H1 (cell line): ENCODE measurements at regions not wholly inside any gene's neighbourhood (a gene's known extent, or its start where the extent isn't known, plus 50 kb on each side); places are given as distances from the start of the nearest gene placed in this dataset.

Source experiments
- CTCF ChIA-PET: fragments of 300-600 bp; sonication (Branson Sonifier 250); formaldehyde crosslinking; loops from one replicate; lab custom pipeline; 2021; ENCODE audit not compliant: partially characterized antibody; lab: Charles Lee
- POLR2A ChIA-PET: fragments of 300-600 bp; sonication (Branson Sonifier 250); formaldehyde crosslinking; loops from one replicate; lab custom pipeline; 2021; ENCODE audit warnings: inconsistent platforms; ENCODE audit not compliant: partially characterized antibody; lab: Charles Lee
- DNase-seq, 2 experiments: peaks; one replicate each; pipeline versions ENCODE4 v3.0.0 to v3.0.0-alpha.2; 2010 to 2022; ENCODE audit warnings: low spot score in 2 of 2, low read depth in 1 of 2, mixed read lengths in 1 of 2
- FAIRE-seq: peaks from 2 replicates; lab custom pipeline; 2011; peaks lifted over from hg19 to GRCh38; lab: Jason Lieb, UNC
- H2AFZ ChIP-seq: 2 replicates; pipeline ENCODE4 v1.8.1; 2012; ENCODE audit warnings: low read length, inconsistent platforms
- H2AK5ac ChIP-seq: 2 replicates; pipeline ENCODE4 v1.6.1; 2013; ENCODE audit warnings: low read depth, low read length
- H2BK120ac ChIP-seq: replicated peaks from 2 replicates; pipeline ENCODE3; 2013; ENCODE audit warnings: low read depth, low read length, inconsistent platforms
- H2BK12ac ChIP-seq: 2 replicates; pipeline ENCODE4 v1.6.1; 2013; ENCODE audit warnings: low read depth, low read length
- H2BK15ac ChIP-seq: 2 replicates; pipeline ENCODE4 v1.6.1; 2013; ENCODE audit warnings: low read length
- H2BK20ac ChIP-seq: 2 replicates; pipeline ENCODE4 v1.6.1; 2013; ENCODE audit warnings: low read length
- H2BK5ac ChIP-seq: 2 replicates; pipeline ENCODE4 v1.6.1; 2013; ENCODE audit warnings: low read depth, low read length
- H3K14ac ChIP-seq: 2 replicates; pipeline ENCODE4 v1.6.1; 2013; ENCODE audit warnings: inconsistent platforms; ENCODE audit not compliant: insufficient read length
- H3K18ac ChIP-seq: 2 replicates; pipeline ENCODE4 v1.6.1; 2013; ENCODE audit warnings: low read length; ENCODE audit errors: extremely low read depth
- H3K23ac ChIP-seq: 2 replicates; pipeline ENCODE4 v1.6.1; 2013; ENCODE audit warnings: inconsistent platforms; ENCODE audit not compliant: insufficient read length
- H3K23me2 ChIP-seq: 2 replicates; pipeline ENCODE4 v1.6.1; 2013; ENCODE audit warnings: low read depth, low read length
- H3K27ac ChIP-seq: 2 replicates; pipeline ENCODE4 v1.6.1; 2011; ENCODE audit warnings: low read depth, low read length, inconsistent platforms
- H3K27me3 ChIP-seq, 4 experiments: replicated peaks in 1 of 4; 1 replicate in 1 of 4; 2 replicates in 3 of 4; pipeline versions ENCODE4 v1.6.1 to v1.8.1; 2011 to 2013; ENCODE audit warnings: low read length in 3 of 4, mild to moderate bottlenecking in 3 of 4, inconsistent platforms in 2 of 4, mixed read lengths in 2 of 4, moderate library complexity in 1 of 4; ENCODE audit not compliant: control insufficient read depth in 3 of 4, insufficient read depth in 3 of 4; ENCODE audit errors: extremely low read depth in 1 of 4
- H3K36me3 ChIP-seq, 4 experiments: 2 replicates each; pipeline versions ENCODE4 v1.6.1 to v1.8.1; 2011 to 2013; ENCODE audit warnings: mild to moderate bottlenecking in 4 of 4, low read length in 3 of 4, moderate library complexity in 2 of 4, control low read depth in 1 of 4, inconsistent platforms in 1 of 4; ENCODE audit not compliant: insufficient read depth in 4 of 4, control insufficient read depth in 2 of 4
- H3K4ac ChIP-seq: replicated peaks from 2 replicates; pipeline ENCODE3; 2013; ENCODE audit warnings: low read length, low read depth, mixed read lengths, inconsistent platforms; ENCODE audit not compliant: insufficient read length
- H3K4me1 ChIP-seq, 4 experiments: replicated peaks in 1 of 4; 1 replicate in 1 of 4; 2 replicates in 3 of 4; pipeline versions ENCODE4 v1.6.1 to v1.8.1; 2011 to 2013; ENCODE audit warnings: low read length in 3 of 4, inconsistent platforms in 2 of 4, mixed read lengths in 1 of 4; ENCODE audit not compliant: insufficient read depth in 4 of 4, control insufficient read depth in 3 of 4
- H3K4me2 ChIP-seq, 2 experiments: 2 replicates each; pipeline versions ENCODE4 v1.6.1 to v1.8.1; 2011 to 2013; ENCODE audit warnings: low read depth in 2 of 2, low read length in 2 of 2, control low read depth in 1 of 2, inconsistent platforms in 1 of 2, mild to moderate bottlenecking in 1 of 2; ENCODE audit not compliant: insufficient read depth in 1 of 2
- H3K4me3 ChIP-seq, 4 experiments: fragments of 200-600, 300-600 bp in 1 of 4; sonication (generic), shearing (Covaris generic), sonication (Bioruptor Twin) in 1 of 4; 2 replicates each; pipeline versions ENCODE4 v1.5.1 to v1.8.1; 2011 to 2016; ENCODE audit warnings: low read length in 4 of 4, low read depth in 3 of 4, control low read depth in 2 of 4, inconsistent platforms in 2 of 4, mild to moderate bottlenecking in 2 of 4, mixed read lengths in 1 of 4, moderate library complexity in 1 of 4; ENCODE audit not compliant: insufficient read depth in 2 of 4; ENCODE audit errors: extremely low read depth in 1 of 4
- H3K56ac ChIP-seq: replicated peaks from 2 replicates; pipeline ENCODE3; 2013; ENCODE audit warnings: low read depth, mild to moderate bottlenecking, mixed read lengths, low read length, inconsistent platforms; ENCODE audit not compliant: insufficient read length
- H3K79me1 ChIP-seq: 2 replicates; pipeline ENCODE4 v1.6.1; 2013; ENCODE audit warnings: low read depth, low read length, control low read depth
- H3K79me2 ChIP-seq, 2 experiments: 2 replicates each; pipeline versions ENCODE4 v1.6.1 to v1.8.1; 2012 to 2013; ENCODE audit warnings: low read length in 2 of 2, mild to moderate bottlenecking in 2 of 2, inconsistent platforms in 1 of 2; ENCODE audit not compliant: insufficient read depth in 2 of 2, control insufficient read depth in 1 of 2
- H3K9ac ChIP-seq, 4 experiments: replicated peaks in 1 of 4; 1 replicate in 1 of 4; 2 replicates in 3 of 4; pipeline versions ENCODE4 v1.6.1 to v1.8.1; 2011 to 2013; ENCODE audit warnings: low read depth in 3 of 4, low read length in 3 of 4, control low read depth in 2 of 4, mild to moderate bottlenecking in 2 of 4, moderate library complexity in 2 of 4, inconsistent platforms in 1 of 4; ENCODE audit errors: extremely low read depth in 1 of 4
- H3K9me3 ChIP-seq, 2 experiments: 2 replicates each; pipeline versions ENCODE4 v1.6.1 to v1.8.1; 2012 to 2013; ENCODE audit warnings: mild to moderate bottlenecking in 2 of 2, moderate library complexity in 2 of 2, control low read depth in 1 of 2, inconsistent platforms in 1 of 2, low read depth in 1 of 2, low read length in 1 of 2, mixed read lengths in 1 of 2; ENCODE audit not compliant: insufficient read depth in 2 of 2
- H4K20me1 ChIP-seq, 2 experiments: replicated peaks in 1 of 2; 2 replicates each; pipeline versions ENCODE3 to v1.8.1; 2011 to 2013; ENCODE audit warnings: inconsistent platforms in 2 of 2, low read length in 2 of 2, mild to moderate bottlenecking in 1 of 2; ENCODE audit not compliant: insufficient read depth in 2 of 2, control insufficient read depth in 1 of 2
- H4K5ac ChIP-seq: 2 replicates; pipeline ENCODE4 v1.6.1; 2013; ENCODE audit warnings: low read length, low read depth, mixed read lengths, inconsistent platforms; ENCODE audit not compliant: insufficient read length
- H4K8ac ChIP-seq: 2 replicates; pipeline ENCODE4 v1.8.0; 2013; ENCODE audit warnings: mild to moderate bottlenecking, moderate library complexity, low read length, inconsistent platforms; ENCODE audit not compliant: insufficient read depth; ENCODE audit errors: extremely low read depth
- H4K91ac ChIP-seq: replicated peaks from 2 replicates; pipeline ENCODE3; 2013; ENCODE audit warnings: low read length, mixed read lengths, inconsistent platforms; ENCODE audit not compliant: insufficient read length
- BRCA1 ChIP-seq: IDR thresholded peaks from 2 replicates; pipeline ENCODE4 v1.6.1; 2012; ENCODE audit warnings: low read depth, low read length, improper control_type of control experiment
- WGBS, 2 experiments: shearing (Covaris generic) in 1 of 2; methylation state at CpG; one replicate each; pipeline versions ENCODE4 v1.1.6 to v1.1.7; 2013 to 2015; ENCODE audit warnings: low lambda C conversion rate in 2 of 2, mixed read lengths in 2 of 2, inconsistent platforms in 1 of 2, low coverage in 1 of 2, missing lambda C conversion rate in 1 of 2; ENCODE audit not compliant: insufficient replicate concordance in 2 of 2, insufficient coverage in 1 of 2, insufficient read length in 1 of 2; ENCODE audit errors: extremely low coverage in 1 of 2, missing lambda C conversion rate in 1 of 2; 5-methylcytosine and 5-hydroxymethylcytosine counted together

DNA sequence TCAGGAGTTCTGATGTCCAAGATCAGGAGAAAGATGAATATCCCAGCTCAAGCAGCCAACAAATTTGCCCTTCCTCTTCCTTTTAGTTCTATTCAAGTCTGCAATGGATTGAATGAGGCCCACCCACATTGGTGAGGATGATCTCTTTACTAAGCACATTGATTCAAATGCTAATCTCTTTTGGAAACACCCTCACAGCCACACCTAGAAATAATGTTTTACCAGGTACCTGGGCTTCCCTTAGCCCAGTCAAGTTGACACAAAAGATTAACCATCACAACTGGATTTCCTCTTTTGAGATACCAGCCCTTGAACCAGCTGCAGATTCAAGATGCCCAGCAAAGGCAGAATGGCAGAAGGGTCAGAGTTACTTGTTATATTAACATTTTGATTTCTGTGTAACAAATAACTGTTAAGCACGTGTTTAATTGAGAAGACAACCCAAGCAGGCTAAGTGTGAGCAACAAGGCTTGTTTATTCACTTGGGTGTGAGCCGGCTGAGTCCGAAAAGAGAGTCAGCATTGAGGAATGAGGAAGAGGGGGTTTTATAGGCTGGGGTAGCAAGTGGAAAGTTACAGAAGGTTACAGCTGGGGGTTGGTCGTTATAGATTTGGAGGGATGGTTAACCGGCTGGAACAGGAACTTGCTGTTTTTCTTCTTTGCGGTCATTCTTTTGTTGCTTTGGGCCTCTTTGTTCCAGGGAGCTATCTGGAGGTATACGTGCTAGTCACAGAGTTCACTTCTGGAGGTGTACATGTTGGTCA, 180.3 kb downstream of the EMP1 start:
- no peak overlapping the region for H3K9ac ChIP-seq
- H2BK12ac ChIP-seq: no peak overlapping the region
- H3K4me3 ChIP-seq: no peak overlapping the region
- H2BK15ac ChIP-seq: no peak overlapping the region
- POLR2A ChIA-PET: interaction anchor here (0.6 kb wide), 1 partner anchor 65 kb away, joined by 3 read pairs; no protein-coding TSS in a partner anchor
- H3K56ac ChIP-seq: no peak overlapping the region
- H3K23me2 ChIP-seq: peaks cover 1% of the 10 kb centered on the region; the same call in 1 of the 2 replicates
- no peaks in the 10 kb centered on the region for H3K79me1 ChIP-seq
- peaks cover 5 to 6% of the 10 kb centered on the region in 2 experiments; a peak in 3 of 4 replicates for H3K9me3 ChIP-seq
- DNase-seq (peak in 1 of 2 experiments; percentile 24), FAIRE-seq (no peak)
- no peak overlapping the region for H2BK20ac ChIP-seq
- no peak overlapping the region for H3K27ac ChIP-seq
- no peak overlapping the region for H3K4ac ChIP-seq
- WGBS, 2 experiments: 79% methylated on average over 7 of the region's 7 CpGs; no CpG with 5 or more reads in 1 of the 2 experiments
- CTCF ChIA-PET: interaction anchor here (2.4 to 2.8 kb wide), 2 partner anchors 10 to 15 kb away, joined by 4 to 8 read pairs; no protein-coding TSS in a partner anchor
- peak overlapping the region; percentile 1 for H4K91ac ChIP-seq
- TF ChIP-seq BRCA1: no peak
- no peaks in the 10 kb centered on the region for H4K20me1 ChIP-seq
- no peaks in the 10 kb centered on the region for H3K36me3 ChIP-seq
- no peak overlapping the region for H3K4me2 ChIP-seq
- H3K4me1 ChIP-seq: peaks cover 0 to 2% (median 1%) of the 10 kb centered on the region in 4 experiments; a peak in 2 of 7 replicates
- no peak overlapping the region for H4K5ac ChIP-seq
- no peak overlapping the region; the same call in 1 of the 2 replicates for H2BK5ac ChIP-seq
- H2BK120ac ChIP-seq: no peak overlapping the region
- no peak overlapping the region for H2AK5ac ChIP-seq
- H3K14ac ChIP-seq: no peak overlapping the region
- no peaks in the 10 kb centered on the region for H3K79me2 ChIP-seq
- no peak overlapping the region for H2AFZ ChIP-seq
- H3K18ac ChIP-seq: no peak overlapping the region
- H3K27me3 ChIP-seq: no peaks in the 10 kb centered on the region
- H3K23ac ChIP-seq: no peak overlapping the region
- H4K8ac ChIP-seq: no peak overlapping the region
